ENCODE measurements at regions not wholly inside any gene's neighbourhood (a gene's known extent, or its start where the extent isn't known, plus 50 kb on each side); places are given as distances from the start of the nearest gene placed in this dataset.
"Not testable (repeated sequence)": the region's sequence is repeated elsewhere in the genome, so short reads cannot be mapped to it uniquely, and the experiment has no call there.

DNA sequence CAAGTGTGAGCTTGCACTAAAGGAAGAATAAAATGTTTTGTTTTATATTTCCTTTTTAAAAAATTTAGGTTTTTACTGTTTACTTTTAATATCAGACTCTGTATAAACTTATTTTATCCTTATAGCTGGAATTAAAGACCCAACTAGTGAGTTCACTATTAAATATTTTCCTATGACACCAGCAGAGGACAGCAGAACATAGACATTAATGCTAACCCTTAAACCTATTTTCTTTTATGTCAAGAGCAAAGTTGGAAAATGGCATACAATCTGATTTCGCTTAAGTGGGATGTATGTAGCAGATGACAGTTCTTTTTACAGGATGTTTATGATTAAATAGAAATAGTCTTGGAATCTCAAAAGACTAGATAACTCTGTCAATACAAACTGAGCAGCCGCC lies 188.2 kb upstream of the XIRP2 start (continued):
- TF ChIP-seq RAD21 (CRISPR knock-in tag; conservative IDR thresholded peaks at IDR 0.05 in 1 of 2, IDR thresholded peaks at IDR 0.05 in 1 of 2) = peak in 1 of 2 experiments; percentile 25; a peak in 1 of 4 replicates

DNA sequence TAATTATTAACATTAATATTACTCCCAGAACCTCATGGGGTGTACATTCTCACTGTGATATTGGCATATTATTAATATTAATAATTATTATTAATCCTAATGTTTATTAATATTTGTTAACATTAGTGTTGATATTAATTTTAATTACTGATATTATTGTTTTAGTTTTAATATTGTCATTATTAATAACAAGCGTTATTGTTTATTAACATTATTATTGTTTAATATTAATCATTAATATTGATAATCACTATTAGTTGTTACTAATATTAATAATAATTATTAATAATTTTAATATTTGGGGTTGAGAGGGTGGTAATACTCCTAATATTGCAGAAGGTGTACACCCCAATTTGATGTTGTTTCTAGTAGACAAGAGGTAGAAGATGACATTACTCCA lies 193.1 kb upstream of the XIRP2 start:
- DNase-seq (ENCODE audit: extremely low read depth in 1 of 4, low spot score in 3 of 4) = no peak
- Histone ChIP-seq H3K9me3 (replicated peaks; ENCODE audit: control insufficient read depth, insufficient read depth, low read depth, low read length) (no peaks in the 10 kb centered on the region), H2AFZ (ENCODE audit: low read depth, low read length) (no peak overlapping the region), H3K79me2 (ENCODE audit: control insufficient read depth, insufficient read depth, low read length) (no peaks in the 10 kb centered on the region), H3K4me3 (no peak overlapping the region), H3K9me1 (ENCODE audit: control insufficient read depth, insufficient read depth, low read length) (no peaks in the 10 kb centered on the region), H3K27ac (ENCODE audit: extremely low read depth, low read depth, low read length) (no peak overlapping the region), H3K9ac (ENCODE audit: insufficient read depth in 1 of 2, low read depth in 2 of 2, low read length in 2 of 2) (no peak overlapping the region), H4K20me1 (replicated peaks; ENCODE audit: control insufficient read depth, insufficient read depth, low read length) (no peaks in the 10 kb centered on the region), H3K4me1 (replicated peaks in 1 of 2; ENCODE audit: control insufficient read depth in 2 of 2, insufficient read depth in 2 of 2, low read length in 2 of 2) (no peaks in the 10 kb centered on the region), H3K4me2 (ENCODE audit: insufficient read depth, low read length) (no peak overlapping the region), H3K27me3 (ENCODE audit: control insufficient read depth in 2 of 2, insufficient read depth in 2 of 2, low read length in 2 of 2) (no peaks in the 10 kb centered on the region), H3K36me3 (ENCODE audit: control insufficient read depth, insufficient read depth, low read length) (no peaks in the 10 kb centered on the region)
- FAIRE-seq = no peak
- TF ChIP-seq DACH1 (IDR thresholded peaks at IDR 0.05; ENCODE audit: partially characterized antibody) (peak; percentile 74), SAFB (IDR thresholded peaks at IDR 0.05; ENCODE audit: borderline replicate concordance, low read depth, low read length) (peak; percentile 72; the same call in 1 of the 2 replicates), MAZ (CRISPR knock-in tag; conservative IDR thresholded peaks at IDR 0.05 in 1 of 2, IDR thresholded peaks at IDR 0.05 in 1 of 2) (no peak)
- 0% methylated on average over 1 of the region's 1 CpG for WGBS (ENCODE audit: insufficient coverage, low coverage, missing lambda C conversion rate)
- intact Hi-C loops (cut with micrococcal nuclease) = no loop called here
- in situ Hi-C loops (cut with MboI) = no loop called here
- POLR2A ChIA-PET = no interaction called here
- BruUV-seq (replicated peaks) = no TSS peak
- ATAC-seq = no peak
- CTCF ChIA-PET (ENCODE audit: low intra/inter-chr PET ratio) = no interaction called here

DNA sequence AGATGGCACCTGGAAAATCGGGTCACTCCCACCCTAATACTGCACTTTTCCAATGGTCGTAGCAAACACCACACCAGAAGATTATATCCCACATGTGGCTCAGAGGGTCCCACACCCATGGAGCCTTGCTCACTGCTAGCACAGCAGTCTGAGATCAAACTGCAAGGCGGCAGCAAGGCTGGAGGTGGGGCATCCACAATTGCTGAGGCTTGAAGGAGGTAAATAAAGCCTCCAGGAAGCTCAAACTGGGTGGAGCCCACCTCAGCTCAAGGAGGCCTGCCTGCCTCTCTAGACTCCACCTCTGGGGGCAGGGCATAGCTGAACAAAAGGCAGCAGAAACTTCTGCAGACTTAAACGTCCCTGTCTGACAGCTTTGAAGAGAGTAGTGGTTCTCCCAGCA lies 192.0 kb upstream of the SCN7A start:
- H2AFZ ChIP-seq (ENCODE audit: low read depth, low read length); FAIRE-seq; intact Hi-C loops (cut with micrococcal nuclease); CTCF ChIA-PET (ENCODE audit: low intra/inter-chr PET ratio); H3K4me1 ChIP-seq (replicated peaks in 1 of 2; ENCODE audit: control insufficient read depth in 2 of 2, insufficient read depth in 2 of 2, low read length in 2 of 2); H3K9me1 ChIP-seq (ENCODE audit: control insufficient read depth, insufficient read depth, low read length); H3K9me3 ChIP-seq (replicated peaks; ENCODE audit: control insufficient read depth, insufficient read depth, low read depth, low read length); H3K79me2 ChIP-seq (ENCODE audit: control insufficient read depth, insufficient read depth, low read length); H3K4me2 ChIP-seq (ENCODE audit: insufficient read depth, low read length); H4K20me1 ChIP-seq (replicated peaks; ENCODE audit: control insufficient read depth, insufficient read depth, low read length); ATAC-seq; H3K27ac ChIP-seq (ENCODE audit: extremely low read depth, low read depth, low read length); H3K36me3 ChIP-seq (ENCODE audit: control insufficient read depth, insufficient read depth, low read length); in situ Hi-C loops (cut with MboI); H3K4me3 ChIP-seq; POLR2A ChIA-PET; H3K27me3 ChIP-seq (ENCODE audit: control insufficient read depth in 2 of 2, insufficient read depth in 2 of 2, low read length in 2 of 2); H3K9ac ChIP-seq (ENCODE audit: insufficient read depth in 1 of 2, low read depth in 2 of 2, low read length in 2 of 2); DNase-seq (ENCODE audit: extremely low read depth in 1 of 4, low spot score in 3 of 4); BruUV-seq (replicated peaks): not testable (repeated sequence)
- 0% methylated on average over 4 of the region's 4 CpGs for WGBS (ENCODE audit: insufficient coverage, low coverage, missing lambda C conversion rate)

Data from K562 (cell line).